Amygdala (tissue), 56 donors: ENCODE measurements at regions not wholly inside any gene's neighbourhood (a gene's known extent, or its start where the extent isn't known, plus 50 kb on each side); places are given as distances from the start of the nearest gene placed in this dataset.
A peak's percentile ranks its signal among the peaks of the same experiment; 100 is the strongest.
"Not testable (repeated sequence)": the region's sequence is repeated elsewhere in the genome, so short reads cannot be mapped to it uniquely, and the experiment has no call there.

Experiments used
- DNase-seq, 56 donors: peaks; one replicate each; lab custom pipeline; 2025; lab: John Stamatoyannopoulos, UW

DNA sequence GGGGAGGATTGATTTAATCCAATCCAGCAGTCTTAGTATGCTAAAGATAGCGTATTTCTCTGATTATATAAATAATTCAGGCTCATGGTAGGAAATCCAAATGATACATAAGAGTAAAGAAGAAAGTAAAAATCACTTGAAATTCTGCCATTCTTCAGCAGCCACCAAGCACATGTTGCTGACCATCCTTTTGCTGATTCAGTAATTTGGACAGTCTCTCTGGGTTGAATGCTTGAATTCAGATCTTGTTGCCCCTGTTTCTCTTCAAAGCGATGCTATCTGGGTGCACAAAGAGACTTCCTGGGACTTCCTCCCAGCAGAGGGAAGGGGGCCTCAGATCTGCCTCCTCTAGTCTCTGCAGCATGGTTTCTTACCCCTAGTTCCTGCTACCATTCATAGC lies 609.1 kb downstream of the UTRN start:
- DNase-seq: no peak

DNA sequence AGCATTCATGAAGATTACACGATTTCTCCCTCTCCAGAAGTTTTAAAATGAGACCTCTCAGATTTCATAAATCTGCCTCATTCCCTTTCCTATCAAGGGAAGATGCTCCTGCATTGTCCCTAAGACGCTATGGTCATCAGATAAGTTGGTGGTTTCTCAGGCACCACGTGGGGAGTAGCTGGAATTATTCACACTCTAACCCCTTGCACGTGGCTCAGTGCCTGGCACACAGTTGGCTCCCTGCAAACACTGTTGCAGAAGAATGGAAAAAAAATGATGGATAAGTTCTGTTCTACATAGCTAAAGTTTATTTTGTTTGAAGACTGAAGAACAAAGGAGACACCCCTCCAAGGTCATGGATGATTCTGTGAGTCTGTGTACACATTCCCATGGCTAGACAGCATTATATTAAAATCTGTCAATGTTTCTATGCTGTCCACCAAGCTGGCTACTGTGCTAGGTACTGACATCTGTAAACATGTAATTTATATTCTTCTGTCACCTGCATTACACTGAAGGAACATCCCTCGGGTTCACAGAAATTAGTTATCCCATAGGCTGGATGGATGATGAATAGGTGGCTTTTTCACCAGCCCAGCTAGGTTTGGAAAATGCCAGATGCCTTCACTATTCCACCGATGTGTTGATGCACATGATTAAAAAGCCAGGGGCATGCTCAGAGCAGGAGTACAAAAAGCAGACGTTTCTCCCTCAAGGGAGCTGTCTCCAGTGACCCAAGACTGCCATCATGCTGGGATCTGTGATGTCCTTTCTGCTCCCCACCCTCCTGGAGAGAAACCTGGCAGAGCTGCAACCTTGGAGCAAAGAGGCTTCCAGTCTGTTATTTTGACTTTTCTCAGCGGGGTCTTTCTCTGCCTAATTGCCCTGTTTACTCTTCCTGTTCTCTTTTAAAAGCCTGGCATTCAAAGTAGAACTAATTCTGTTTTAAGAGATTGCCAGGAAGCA lies 610.5 kb downstream of the UTRN start:
- no peak for DNase-seq

DNA sequence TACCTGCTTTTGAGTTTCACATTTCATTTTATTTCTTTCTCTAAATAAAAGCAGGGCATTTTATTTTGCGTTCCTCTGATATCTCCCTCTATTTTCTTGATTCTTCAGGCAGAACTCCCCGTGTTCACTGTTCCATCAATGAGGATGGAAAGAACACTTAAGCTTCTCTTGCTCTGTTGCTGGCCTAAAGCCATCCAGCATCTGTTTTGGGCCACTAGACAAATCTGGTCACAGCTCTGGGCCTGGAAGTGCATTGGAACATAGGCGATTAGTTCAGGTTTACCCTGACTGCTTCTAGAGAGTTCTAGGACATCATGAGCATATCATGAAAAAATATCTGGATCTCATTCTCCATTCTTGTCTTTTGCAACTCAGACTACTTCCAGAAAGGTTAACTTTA lies 611.2 kb downstream of the UTRN start:
- no peak for DNase-seq

DNA sequence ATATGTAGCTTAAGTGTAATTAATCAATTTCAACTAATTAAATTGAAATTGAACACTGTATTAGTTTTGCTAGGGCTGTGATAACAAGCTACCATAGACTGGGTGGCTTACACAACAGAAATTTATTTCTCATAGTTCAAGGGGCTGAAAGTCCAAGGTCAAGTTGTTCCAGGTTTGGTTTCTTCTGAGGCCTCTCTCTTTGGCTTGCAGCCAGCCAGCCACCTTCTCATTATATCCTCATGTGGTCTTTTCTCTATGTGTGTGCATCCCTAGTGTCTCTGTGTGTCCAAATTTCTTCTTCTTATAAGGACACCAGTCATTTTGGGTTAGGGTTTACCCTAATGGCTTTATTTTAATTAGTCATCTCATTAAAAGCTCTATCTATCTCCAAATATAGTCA lies 611.7 kb downstream of the UTRN start:
- no peak for DNase-seq

DNA sequence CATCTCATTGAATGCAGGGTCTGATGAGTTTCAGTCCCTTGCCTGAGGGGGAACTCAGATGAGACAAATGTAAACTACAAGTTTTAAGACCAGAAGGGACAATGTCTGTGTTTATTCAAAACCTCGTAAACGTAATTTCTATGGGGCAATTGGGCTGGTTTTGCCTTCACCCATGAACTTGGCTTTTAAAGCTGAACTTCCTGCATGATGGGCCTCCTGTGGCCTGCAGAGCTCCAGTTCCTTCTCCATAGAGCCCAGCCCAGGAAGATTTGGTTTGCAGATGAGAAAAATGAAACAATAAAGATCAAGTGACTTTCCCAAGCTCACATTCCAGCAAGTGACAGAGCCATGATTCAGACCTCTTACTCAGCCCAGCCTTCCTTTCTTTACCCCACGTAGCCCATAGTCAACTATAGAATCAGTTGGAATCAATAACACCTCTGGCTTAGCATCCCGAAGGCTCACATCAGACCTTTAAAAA lies 612.3 kb downstream of the UTRN start:
- no peak for DNase-seq

DNA sequence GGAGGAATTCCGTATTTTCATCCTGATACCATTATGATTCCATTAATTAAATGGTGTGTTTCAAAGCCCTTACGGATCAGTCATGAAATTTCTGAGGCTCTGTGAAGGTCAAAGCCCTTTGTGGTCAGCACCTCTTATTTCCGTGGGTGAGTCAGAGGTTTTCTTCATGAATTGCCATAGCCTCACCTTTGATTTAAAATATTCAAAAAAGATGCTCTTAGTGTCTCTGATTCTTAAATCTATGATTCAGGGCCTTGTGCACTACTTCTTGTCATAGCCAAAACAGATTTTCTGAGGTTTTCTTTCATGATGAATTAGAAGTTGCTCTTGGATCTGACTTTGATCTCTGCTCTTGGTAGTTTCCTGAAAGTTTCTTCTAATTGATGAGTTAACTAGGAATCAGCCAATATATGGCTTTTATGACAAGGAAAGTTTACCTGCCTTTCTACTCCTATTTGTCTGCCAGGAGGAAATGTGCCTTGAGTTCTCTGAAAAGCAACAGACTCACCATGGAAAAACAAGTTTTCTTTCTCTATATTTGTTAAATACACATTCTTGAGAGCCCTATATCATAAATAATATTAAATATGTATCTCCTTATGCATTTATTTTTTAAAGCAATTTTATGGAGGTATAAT lies 613.0 kb downstream of the UTRN start:
- DNase-seq: no peak

DNA sequence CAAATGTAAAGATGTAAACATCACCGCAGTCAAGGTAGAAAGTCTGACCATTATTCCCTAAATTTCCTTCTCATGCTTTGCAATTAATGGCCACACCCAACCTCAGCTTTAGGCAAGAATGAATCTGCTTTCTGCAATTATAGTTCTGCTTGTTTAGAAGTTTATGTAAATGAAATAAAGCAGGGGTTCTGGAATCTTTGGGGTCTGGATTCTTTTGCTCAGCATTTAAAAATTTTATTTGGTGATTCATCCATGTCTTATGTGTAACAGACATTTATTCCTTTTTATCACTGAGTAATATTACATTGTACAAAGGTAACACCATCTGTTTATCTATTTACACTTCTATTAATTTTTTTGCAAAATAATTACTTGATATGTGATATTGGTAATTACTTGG lies 613.6 kb downstream of the UTRN start:
- no peak for DNase-seq

DNA sequence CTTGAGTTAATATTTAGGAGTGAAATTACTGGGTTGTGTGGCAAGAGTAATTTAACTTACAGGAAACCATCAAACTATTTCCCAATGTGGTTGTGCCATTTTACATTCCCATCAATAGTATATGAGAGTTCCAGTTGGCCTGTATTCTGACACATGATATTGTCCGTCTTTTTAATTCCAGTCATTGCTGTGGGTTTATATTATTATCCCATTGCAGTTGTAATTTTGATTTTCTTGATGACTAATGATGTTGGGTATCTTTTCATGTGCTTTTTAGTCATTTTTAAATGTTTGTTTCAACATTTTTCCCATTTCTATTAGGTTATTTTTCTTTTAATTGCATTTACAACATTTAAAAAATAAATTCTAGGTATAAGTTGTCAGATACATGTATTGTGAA lies 614.0 kb downstream of the UTRN start:
- no peak for DNase-seq

DNA sequence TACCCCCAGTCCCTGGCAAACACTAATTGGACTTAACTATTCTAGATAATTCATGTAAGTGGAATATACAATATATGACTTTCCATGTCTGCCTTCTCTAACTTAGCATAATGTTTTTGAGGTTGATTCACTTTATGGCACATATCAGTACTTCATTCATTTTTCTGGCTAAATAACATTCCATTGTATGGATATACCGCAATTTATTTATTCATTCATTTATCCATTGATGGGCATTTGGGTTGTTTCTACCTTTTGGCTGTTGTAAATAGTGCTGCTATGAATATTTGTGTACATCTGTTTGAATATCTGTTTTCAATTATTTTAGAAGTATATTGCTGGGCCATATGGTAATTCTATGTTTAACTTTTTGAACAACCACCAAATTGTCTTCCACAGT lies 616.3 kb downstream of the UTRN start:
- DNase-seq: no peak

DNA sequence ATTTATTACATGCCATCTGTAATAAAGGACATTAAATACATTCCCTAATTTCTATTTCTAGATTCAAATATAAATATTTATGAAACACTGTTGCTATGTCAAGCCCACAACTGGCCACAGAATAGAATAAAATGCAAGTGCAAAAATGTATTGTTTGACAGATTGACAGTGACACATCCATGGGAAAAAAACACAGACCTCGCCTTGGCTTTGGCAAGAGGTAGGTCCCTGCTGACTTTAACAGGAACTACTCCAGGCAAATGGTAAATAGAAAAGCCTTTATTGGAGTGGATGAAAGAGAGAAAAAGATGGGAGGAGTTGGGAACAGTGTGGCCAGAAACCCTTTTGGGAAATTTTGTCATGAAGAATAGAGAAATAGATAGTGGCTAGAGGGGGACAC lies 622.9 kb downstream of the UTRN start:
- DNase-seq: no peak

DNA sequence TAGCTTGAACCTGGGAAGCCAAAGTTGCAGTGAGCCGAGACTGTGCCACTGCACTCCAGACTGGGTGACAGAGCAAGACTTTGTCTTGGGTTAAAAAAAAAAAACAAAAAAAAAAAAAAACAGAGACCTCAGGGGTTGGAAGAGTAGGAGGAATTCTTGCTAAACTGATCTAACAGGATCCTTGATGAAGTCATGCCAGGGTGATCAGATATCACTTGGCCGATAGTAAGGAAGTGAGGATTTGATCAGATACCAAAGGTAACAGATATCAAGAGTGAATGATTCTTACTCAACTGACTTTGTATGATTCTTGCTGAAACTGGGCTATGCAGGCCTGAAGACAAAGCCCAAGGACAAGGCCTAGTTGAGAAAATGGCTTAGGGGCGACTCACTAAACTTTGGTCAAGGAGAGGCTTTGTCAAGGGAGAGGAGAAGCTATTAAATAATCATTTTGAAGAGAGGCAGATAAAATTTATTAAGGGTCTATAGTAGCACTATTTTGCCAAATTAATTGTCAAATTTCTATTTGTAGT lies 624.7 kb downstream of the UTRN start:
- no peak for DNase-seq

DNA sequence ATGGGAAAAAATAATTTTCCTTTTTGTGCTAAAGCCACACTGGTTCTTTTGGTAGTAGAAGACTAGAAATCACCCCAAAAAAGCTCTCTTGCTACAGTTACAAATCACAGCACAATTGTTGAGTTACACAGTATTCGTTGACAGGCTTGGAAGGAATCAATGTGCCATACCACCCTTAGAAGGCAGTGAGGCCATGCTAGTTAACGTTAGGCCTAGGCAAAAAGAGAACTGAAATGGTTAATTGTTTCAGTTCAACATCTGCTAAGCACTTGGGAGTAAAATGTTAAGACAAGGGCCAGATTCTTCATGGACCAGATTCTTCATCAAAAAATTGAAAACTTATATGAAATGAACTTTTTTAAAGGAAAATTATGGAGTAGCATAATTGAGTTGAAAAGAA lies 626.2 kb downstream of the UTRN start:
- no peak for DNase-seq

DNA sequence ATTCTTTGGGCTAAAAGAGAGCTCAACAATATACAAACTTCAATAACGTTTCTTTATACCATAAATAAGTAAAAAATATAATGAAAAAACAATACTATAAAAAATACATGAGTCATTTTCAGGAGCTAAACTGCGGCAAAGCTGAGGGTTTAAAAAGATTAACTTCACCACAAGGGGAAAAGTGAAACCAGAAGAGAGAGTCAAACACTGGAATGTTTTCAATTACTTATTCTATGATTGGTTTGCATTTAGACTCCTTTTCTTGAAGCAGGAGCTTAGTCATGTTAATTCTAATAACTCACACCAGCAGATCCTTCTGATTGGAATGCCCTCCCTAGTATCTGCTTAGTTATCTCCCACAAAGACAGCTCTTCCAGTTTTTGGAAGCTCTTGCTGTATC lies 627.3 kb downstream of the UTRN start:
- DNase-seq: no peak

DNA sequence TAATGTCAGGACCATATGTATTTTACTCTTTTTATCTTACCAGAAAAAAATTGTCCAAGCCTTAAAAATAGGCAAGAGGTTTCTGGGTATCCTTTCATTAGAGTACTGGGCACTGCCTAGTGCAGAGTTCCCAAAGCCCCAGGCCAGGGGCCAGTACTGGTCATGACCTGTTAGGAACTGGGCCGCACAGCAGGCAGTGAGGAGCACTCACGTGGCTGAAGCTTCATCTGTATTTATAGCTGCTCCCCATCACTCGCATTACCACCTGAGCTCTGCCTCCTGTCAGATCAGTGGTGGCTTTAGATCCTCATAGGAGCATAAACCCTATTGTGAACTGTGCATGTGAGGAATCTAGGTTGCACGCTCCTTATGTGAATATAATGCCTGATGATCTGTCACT lies 632.9 kb downstream of the UTRN start:
- peak in 1 of 56 donors; percentile 15 for DNase-seq

DNA sequence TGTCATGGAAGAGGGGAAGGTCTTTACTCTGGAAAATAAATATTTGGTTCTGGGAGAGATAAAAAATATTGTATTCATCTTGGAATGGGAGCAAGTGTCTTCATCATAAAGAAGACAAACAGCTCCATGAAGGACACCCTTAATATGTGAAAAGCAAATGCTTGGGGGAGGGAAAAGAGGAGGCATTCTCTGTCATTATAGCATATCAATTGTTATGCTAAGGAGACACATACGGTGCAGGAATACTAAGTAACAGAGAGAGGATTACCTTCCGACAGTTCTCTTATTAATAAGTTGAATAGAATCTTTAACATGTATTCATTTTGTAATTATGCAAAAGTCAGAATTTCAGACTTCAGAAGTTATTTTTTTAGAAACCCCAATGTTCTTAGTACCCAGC lies 634.4 kb downstream of the UTRN start:
- no peak for DNase-seq

DNA sequence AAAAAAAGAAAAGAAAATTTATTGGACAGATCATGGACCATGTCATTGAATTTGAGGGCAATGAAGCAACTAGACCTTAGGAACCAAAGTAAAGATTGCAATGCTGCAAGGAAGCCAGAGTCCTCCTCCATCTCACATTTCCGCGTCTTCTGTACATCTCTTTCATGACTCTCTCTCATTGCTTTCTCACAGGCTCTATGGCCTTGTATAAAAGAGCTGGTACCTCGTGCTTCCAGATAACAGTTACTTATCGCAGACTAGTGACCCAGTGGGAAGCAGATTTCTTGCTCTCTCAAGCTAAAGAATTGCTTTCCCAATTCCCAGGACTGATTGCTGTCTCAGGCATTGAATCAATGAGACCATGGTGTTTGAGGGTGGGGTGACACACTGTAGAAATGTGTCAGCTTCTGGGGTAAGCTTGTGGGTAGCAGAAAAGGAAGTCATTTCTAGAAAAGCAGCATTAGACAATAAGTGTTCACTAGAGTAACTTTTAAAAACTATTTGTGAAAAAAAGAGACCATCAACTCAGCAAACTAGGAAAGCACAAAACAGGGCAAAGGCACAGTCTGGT lies 635.3 kb downstream of the UTRN start:
- DNase-seq: no peak

DNA sequence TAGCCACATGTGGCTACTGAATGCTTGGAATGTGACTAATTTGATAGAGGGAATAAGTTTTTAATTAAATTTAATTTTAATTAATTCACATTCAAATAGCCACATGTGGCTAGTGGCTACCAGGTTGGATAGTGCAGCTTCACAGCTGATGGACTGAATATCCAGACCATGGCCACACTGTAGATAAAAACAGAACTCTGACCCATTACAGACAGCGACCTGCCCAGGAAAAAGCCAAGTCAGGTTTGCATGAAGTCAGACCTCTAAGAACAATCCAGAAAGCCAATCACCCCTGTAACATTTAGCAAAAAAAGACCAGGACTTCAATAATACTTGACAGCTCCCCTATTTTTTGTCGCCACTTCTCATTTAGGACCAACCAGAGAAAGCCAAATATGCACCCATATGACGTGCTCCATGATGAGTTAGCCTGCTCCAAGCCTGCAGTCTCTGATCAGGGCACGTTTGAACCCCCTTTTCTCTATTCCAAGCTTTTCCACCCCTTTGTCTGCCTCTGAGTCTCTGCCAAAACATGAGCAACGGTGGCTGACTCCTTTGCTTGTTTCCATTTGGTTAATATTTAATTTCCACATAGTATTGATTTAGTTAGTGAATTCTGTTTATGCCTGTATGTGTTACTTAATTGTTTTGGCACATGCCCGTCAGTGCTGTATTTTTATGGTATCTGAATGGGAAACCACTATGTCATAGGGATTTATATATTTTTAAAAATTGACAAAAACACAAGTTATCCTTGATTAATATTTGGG lies 636.3 kb downstream of the UTRN start:
- no peak for DNase-seq

DNA sequence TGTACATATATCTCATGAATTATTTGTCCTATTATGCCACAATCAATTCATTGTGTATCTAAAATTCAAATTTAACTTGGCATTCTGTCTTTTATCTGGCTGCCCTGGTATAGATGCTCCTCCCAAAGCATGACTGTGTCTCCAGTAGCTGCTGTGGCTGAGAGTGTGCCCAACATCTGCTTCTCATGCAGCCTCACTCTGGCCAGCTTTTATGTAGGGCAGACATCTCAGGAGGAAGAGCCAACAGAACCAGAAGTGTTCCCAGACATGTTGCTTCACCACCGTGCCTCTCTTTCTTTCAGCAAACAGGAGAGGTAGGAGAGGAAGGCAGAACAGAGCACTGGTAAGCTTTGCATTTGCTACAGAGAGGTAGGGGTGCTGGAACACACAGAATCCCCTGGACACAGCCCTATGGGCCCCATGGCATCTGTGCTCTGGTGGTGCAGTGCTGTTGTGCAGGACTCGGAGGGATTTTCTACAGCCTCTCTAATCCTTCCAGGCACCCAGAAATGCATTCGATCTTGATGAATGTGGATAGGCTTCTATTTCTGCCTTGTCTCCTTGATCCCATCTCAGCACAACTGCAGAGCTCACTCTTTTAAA lies 637.1 kb downstream of the UTRN start:
- DNase-seq: peak in 1 of 56 donors; percentile 2

DNA sequence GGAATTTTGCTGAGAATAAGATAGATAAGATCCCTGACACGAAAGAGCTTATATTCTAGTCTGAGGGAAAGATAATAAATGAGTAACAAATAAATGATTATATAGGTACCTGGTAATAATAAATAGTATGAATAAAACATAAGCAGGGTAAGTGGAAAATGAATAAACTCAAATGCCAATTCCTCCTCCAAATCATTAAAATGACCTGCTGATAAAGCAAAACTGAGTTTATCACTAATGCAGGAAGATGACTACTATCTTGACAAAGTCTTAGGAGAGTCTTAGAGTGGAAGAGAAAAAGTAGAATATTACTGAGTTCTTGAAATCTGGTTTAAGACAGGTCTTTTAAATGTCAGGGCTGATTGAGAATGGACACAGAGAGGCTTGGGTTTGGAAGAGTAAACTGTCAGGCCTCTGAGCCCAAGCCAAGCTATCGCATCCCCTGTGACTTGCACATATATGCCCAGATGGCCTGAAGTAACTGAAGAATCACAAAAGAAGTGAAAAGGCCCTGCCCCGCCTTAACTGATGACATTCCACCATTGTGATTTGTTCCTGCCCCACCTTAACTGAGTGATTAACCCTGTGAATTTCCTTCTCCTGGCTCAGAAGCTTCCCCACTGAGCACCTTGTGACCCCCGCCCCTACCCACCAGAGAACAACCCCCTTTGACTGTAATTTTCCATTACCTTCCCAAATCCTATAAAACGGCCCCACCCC lies 637.8 kb downstream of the UTRN start:
- DNase-seq: not testable (repeated sequence)

DNA sequence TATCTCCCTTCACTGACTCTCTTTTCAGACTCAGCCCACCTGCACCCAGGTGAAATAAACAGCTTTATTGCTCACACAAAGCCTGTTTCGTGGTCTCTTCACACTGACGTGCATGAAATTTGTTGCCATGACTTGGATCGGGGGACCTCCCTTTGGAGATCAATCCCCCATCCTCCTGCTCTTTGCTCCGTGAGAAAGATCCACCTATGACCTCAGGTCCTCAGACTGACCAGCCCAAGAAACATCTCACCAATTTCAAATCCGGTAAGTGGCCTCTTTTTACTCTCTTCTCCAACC lies 638.3 kb downstream of the UTRN start:
- not testable (repeated sequence) for DNase-seq
